ENCODE measurements at regions not wholly inside any gene's neighbourhood (a gene's known extent, or its start where the extent isn't known, plus 50 kb on each side); places are given as distances from the start of the nearest gene placed in this dataset.

DNA sequence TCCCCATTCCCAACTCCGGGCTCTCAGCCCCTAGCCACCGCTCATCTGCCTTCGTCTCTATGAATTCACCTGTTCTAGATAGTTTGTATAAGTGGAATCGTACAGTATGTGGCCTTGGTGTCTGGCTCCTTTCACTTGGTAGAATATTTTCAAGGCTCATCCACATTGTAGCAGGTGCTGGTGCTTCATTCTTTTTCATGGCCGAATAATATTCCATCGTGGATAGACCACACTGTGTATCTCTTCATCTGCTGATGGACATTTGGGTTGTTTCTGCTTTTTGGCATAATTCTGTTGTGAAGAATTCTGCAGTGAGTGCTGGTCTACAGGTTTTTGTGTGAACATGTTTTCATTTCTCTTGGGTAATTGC, 324.2 kb downstream of the SEC14L1 start:
- no peak for DNase-seq

DNA sequence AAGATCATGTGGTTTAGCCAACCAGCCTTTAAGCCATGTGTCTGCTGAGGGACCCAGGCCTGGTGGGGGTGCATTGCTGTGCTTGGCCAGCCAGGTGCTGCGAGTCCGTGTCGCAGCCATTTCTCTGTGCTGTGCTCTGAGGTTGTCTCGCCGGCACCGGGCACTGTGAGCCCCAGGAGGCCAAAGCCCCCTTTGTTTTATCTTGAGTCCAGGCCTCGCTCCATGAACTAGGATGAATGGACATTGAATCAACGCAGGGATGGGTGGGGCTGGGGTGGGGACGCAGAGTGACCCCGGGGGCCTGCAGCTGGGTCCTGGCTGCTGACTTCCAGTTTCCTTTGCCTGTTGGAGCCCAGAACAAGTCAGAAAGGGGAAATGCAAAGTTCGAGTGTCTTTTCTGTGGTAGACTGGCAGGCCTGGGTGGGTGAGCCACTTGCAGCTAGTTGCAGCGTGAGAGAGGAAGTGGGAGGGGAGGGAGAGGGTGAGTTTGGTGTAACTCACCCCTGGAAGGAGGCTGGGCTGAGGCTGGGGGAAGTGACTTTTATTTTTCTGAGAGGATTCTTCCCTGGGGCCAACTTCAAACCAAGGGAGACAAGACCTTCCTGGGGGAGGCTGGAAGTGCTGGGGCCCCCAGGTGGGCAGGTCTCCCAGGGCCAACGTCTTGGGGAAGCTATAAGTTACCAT, 324.7 kb downstream of the SEC14L1 start:
- no peak for DNase-seq

- DNase-seq = no peak
Measured at GRCh38 chr17:77466140-77466539, 325.4 kb downstream of the SEC14L1 start.

DNA sequence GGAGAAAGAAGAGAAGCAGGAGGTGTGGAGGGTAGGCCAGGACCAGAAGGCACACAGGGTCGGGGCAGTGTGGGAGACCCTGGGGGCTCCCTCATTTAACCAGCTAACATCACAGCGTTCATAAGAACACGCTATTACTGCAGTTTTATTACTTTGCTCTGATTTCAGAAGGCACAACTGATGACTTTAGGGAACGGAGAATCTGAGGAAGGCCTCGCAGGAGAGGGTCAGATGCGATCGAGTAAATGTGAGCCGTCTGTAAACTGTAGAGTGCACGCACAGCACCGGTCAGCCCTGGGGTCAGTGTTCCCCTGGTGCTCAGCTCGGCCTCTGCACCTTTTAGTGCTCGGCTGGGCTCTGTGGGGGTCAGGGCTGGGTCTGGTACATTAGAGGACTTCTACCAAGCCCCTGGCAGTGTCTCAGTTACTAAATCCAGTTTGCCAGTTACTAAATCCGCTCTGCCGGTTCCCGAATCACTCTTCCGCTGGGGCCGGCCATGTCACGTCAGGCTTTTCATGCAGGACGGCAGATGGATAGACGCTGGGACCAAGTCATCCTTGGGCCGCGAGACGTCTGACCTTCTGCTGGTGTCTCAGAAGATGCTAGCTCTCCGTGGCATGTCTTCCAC, 325.9 kb downstream of the SEC14L1 start:
- no peak for DNase-seq

- no peak for DNase-seq
Measured at GRCh38 chr17:77467521-77467920, 326.8 kb downstream of the SEC14L1 start.

GRCh38 chr17:77468897-77469296, 328.1 kb downstream of the SEC14L1 start:
- DNase-seq = no peak

DNA sequence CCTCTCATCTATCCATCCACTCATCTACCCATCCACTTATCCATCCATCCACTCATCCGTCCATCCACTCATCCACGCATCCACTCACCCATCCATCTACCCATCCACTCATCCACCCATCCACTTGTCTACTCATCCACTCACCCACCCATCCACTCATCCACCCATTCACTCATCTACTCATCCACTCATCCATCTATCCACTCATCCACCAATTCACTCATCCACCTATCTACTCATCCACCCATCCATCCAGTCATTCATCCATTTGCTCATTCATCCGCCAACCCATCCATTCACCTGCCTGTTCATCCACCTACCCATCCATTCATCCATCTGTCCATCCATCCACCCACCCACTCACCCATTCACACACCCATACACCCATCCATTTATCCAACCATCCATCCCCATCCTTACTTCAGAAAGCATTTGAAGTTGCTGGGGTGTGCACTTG, 329.6 kb downstream of the SEC14L1 start:
- DNase-seq = no peak

DNA sequence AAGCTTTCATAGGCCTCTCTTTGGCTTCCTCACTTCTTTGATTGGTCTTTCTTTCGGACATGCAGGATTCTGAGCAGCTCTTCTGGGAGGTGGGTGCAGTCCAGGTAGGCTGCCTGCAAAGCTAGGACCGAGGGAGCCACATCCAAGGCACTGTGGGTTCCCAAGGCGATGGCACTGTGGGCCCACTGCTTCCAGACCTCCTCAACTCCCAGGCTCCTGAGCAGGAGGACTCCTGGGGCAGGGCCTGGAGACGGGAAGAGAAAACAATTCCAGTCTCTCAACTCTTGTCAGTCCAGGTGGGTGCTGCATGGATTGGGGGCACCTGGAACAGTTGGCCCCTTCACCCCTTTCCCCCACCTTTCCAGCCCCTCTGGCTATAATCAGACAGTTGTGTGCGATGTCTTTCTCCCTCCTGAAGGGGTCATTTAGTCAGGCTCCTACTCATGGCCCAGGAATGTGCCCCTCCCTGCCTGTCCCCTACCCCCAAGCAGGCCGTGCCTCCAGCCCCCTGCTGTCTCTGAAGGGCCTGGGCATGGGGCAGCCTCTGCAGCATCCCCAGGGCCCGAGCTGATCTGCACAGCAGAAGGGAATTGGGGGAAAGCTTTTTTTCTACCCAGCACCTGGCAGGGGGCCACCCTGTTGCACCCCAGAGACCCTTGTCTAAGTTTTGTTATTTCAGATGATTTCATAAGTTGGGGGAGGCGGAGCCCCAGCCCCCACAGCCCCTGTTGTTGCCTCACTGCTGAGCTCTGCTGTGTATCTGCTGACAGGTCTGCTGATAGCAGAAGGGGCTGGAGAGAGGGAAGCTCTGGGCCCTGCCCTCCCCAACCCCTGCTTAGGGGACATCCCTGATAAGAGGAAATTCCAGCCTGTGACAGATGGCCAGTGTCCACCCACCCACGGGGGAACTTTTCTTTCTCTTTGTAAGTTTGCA, 330.3 kb downstream of the SEC14L1 start:
- DNase-seq = no peak

- no peak for DNase-seq
Measured at GRCh38 chr17:77471984-77472461, 331.3 kb downstream of the SEC14L1 start.

GRCh38 chr17:77472468-77473310, 331.9 kb downstream of the SEC14L1 start:
- no peak for DNase-seq

- no peak for DNase-seq
Measured at GRCh38 chr17:77473615-77474226, 333.0 kb downstream of the SEC14L1 start.

DNA sequence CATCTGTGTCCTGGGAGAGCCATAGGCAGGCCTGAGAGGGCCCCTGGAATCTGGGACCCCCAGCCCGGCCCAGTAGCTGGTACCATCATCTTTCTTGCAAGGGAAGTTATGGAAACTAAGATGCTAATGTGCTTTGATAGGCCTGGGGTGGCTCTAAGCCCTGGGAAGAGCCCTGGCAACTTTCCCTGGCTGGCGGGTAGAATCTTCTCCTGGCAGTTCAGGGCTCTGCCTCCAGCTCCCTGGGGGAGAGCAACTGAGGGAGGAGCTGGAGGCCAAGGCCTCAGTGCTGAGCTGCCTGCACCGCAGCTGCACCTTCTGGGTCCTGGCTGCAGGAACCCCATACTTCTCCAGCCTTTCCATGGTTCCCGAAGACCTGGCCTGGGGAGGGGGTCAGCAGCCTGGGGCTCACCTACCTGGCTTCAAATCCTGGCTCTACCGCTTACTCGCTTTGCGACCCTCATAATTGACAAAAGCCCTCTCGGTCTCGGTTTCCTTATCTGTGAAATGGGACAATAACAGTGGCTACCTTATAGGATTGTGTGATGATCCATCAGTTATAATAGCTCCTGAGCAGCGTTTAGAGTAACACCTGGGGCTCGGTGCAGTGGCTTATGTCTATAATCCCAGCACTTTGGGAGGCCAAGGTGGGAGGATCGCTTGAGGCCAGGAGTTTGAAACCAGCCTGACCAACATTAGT, 333.7 kb downstream of the SEC14L1 start:
- no peak for DNase-seq

GRCh38 chr17:77475016-77475976, 334.5 kb downstream of the SEC14L1 start:
- no peak for DNase-seq

- no peak for DNase-seq
Measured at GRCh38 chr17:77476006-77476405, 335.2 kb downstream of the SEC14L1 start.

DNA sequence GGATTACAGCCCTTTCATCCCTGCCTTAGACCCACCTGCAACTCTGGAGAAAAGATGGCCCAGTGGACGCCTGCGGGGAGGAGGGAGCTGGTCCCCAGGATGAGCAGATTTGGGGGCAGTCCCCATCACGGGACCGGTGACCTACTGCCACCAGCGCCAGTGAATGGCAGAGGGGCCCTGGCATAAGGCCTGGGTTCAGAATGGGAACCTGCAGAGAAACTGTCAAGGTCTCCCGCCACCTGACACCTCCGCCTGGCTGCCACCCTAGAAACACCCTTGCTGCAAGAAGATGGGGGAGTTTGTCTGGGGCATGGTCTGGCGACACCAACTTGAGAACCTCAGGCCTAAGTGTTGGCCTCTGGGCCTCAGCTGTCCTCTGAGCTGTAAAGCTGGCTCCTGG, 335.7 kb downstream of the SEC14L1 start:
- DNase-seq = no peak

GRCh38 chr17:77476931-77477805, 336.4 kb downstream of the SEC14L1 start:
- DNase-seq = no peak

DNA sequence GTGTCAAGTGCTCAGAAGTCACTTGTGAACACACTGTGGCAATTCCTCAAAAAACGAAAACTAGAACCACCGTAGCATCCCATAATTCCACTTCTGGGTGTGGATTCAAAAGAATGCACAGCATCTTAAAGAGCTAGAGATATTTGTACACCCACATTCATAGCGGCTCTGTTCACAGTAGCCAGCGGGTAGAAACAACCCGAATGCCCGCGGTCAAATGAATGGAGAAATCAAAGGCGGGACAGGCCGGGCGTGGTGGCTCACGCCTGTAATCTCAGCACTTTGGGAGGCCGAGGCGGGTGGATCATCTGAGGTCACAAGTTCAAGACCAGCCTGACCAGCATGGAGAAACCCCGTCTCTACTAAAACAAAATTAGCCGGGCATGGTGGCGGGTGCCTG, 337.5 kb downstream of the SEC14L1 start:
- no peak for DNase-seq

- no peak for DNase-seq
Measured at GRCh38 chr17:77478899-77479298, 338.1 kb downstream of the SEC14L1 start.

All from NCI-H526 treated with DMSO at 0.1 percent for 48 hours (cell line).